HepG2 (cell line): ENCODE measurements at regions not wholly inside any gene's neighbourhood (a gene's known extent, or its start where the extent isn't known, plus 50 kb on each side); places are given as distances from the start of the nearest gene placed in this dataset.

Experiments
- ATAC-seq: fragments of 200-7000 bp; cut with Tn5 transposase; 3 replicates; pipeline ENCODE4 v1.9.1; 2020; ENCODE audit warnings: mild to moderate bottlenecking, moderate library complexity
- BruUV-seq: library from RNA; stranded (reverse); fragments of 400-500 nt; replicated peaks from 2 replicates; lab custom pipeline; 2021; lab: Mats Ljungman, UMichigan
- CTCF ChIA-PET: fragments of 300-600 bp; formaldehyde crosslinking; extraction: SDS; loops from one replicate; lab custom pipeline; 2021; ENCODE audit warnings: low total read pairs, inconsistent platforms, low intra/inter-chr PET ratio; lab: Yijun Ruan, JAX
- POLR2A ChIA-PET: fragments of 350-600 bp; sonication (Branson Sonifier 250); formaldehyde crosslinking; loops from one replicate; lab custom pipeline; 2020; ENCODE audit warnings: antibody characterized with exemption, inconsistent platforms; lab: Yijun Ruan, JAX
- DNase-seq: peaks from one replicate; pipeline ENCODE4 v3.0.0-alpha.2; 2015; ENCODE audit warnings: low spot score
- FAIRE-seq: peaks from 3 replicates; lab custom pipeline; 2011; peaks lifted over from hg19 to GRCh38; lab: Jason Lieb, UNC
- H2AFZ ChIP-seq: one replicate; pipeline ENCODE4 v1.6.1; 2011; ENCODE audit warnings: low read length, inconsistent platforms
- H3K27ac ChIP-seq: fragments of 300-600 bp; 3 replicates; pipeline ENCODE4 v1.8.0; 2011; ENCODE audit warnings: mixed run types, mild to moderate bottlenecking, mixed read lengths, low read length, inconsistent platforms; ENCODE audit not compliant: insufficient read depth; ENCODE audit errors: extremely low read length
- H3K27me3 ChIP-seq, 2 experiments: fragments of 200-600 bp in 1 of 2; 2 replicates in 1 of 2; 3 replicates in 1 of 2; pipeline versions ENCODE4 v1.6.0 to v1.8.0; 2011; ENCODE audit warnings: low read length in 2 of 2, mild to moderate bottlenecking in 2 of 2, moderate library complexity in 2 of 2, inconsistent platforms in 1 of 2; ENCODE audit not compliant: insufficient read depth in 2 of 2, control insufficient read depth in 1 of 2
- H3K36me3 ChIP-seq, 2 experiments: fragments of 200-600 bp in 1 of 2; replicated peaks in 1 of 2; 2 replicates in 1 of 2; 3 replicates in 1 of 2; pipeline versions ENCODE4 v1.5.1 to v1.8.0; 2011; ENCODE audit warnings: low read length in 2 of 2, inconsistent platforms in 1 of 2; ENCODE audit not compliant: insufficient read depth in 2 of 2, control insufficient read depth in 1 of 2
- H3K4me1 ChIP-seq: 2 replicates; pipeline ENCODE4 v1.5.1; 2012; ENCODE audit warnings: low read length, inconsistent platforms; ENCODE audit not compliant: insufficient read depth
- H3K4me2 ChIP-seq: 2 replicates; pipeline ENCODE4 v1.6.0; 2011; ENCODE audit warnings: low read depth, low read length, inconsistent platforms
- H3K4me3 ChIP-seq, 3 experiments: fragments of 200-600 bp in 1 of 3; sonication (generic), shearing (Covaris generic) in 1 of 3; replicated peaks in 1 of 3; 2 replicates each; pipeline ENCODE4 v1.5.1; 2011 to 2016; ENCODE audit warnings: low read length in 3 of 3, inconsistent platforms in 2 of 3, low read depth in 2 of 3, mild to moderate bottlenecking in 2 of 3, control low read depth in 1 of 3, mixed read lengths in 1 of 3; ENCODE audit not compliant: insufficient read depth in 1 of 3
- H3K79me2 ChIP-seq: one replicate; pipeline ENCODE4 v1.6.1; 2011; ENCODE audit warnings: low read length, inconsistent platforms; ENCODE audit not compliant: insufficient read depth
- H3K9ac ChIP-seq: 2 replicates; pipeline ENCODE4 v1.6.0; 2011; ENCODE audit warnings: mild to moderate bottlenecking, low read depth, low read length, inconsistent platforms; ENCODE audit not compliant: insufficient read depth
- H3K9me3 ChIP-seq: 2 replicates; pipeline ENCODE4 v1.5.1; 2012; ENCODE audit warnings: mild to moderate bottlenecking, low read length
- H4K20me1 ChIP-seq: 2 replicates; pipeline ENCODE4 v1.6.0; 2011; ENCODE audit warnings: inconsistent platforms, mild to moderate bottlenecking, low read length, moderate library complexity; ENCODE audit not compliant: insufficient read depth
- FOSL1 ChIP-seq: sonication (generic); formaldehyde crosslinking; IDR thresholded peaks from 2 replicates; pipeline ENCODE4 v1.9.0; 2021; ENCODE audit warnings: missing genetic modification reagents, borderline replicate concordance
- HOXA3 ChIP-seq: sonication (generic); formaldehyde crosslinking; IDR thresholded peaks from 2 replicates; pipeline ENCODE4 v1.5.0; 2020; ENCODE audit warnings: missing genetic modification reagents
- NFKB2 ChIP-seq: sonication (generic); formaldehyde crosslinking; IDR thresholded peaks from 2 replicates; pipeline ENCODE4 v1.4.0; 2020; ENCODE audit warnings: missing genetic modification reagents, borderline replicate concordance
- NONO ChIP-seq, 2 experiments: fragments of 450-650 bp in 1 of 2; sonication (generic) in 1 of 2; formaldehyde crosslinking in 1 of 2; IDR thresholded peaks in 1 of 2; conservative IDR thresholded peaks in 1 of 2; 2 replicates each; pipeline versions ENCODE4 v1.6.1 to v1.8.0; 2017 to 2022; ENCODE audit warnings: mild to moderate bottlenecking in 1 of 2, missing genetic modification reagents in 1 of 2, moderate library complexity in 1 of 2
- SMARCC2 ChIP-seq: fragments of 450-650 bp; IDR thresholded peaks from 2 replicates; pipeline ENCODE4 v1.6.1; 2017; ENCODE audit warnings: antibody characterized with exemption, mild to moderate bottlenecking
- TSC22D2 ChIP-seq: sonication (generic); formaldehyde crosslinking; IDR thresholded peaks from 2 replicates; pipeline ENCODE4 v1.5.1; 2020; ENCODE audit warnings: missing genetic modification reagents, mild to moderate bottlenecking, borderline replicate concordance
- WIZ ChIP-seq: sonication (generic); formaldehyde crosslinking; IDR thresholded peaks from 2 replicates; pipeline ENCODE4 v1.5.1; 2020; ENCODE audit warnings: mild to moderate bottlenecking, missing genetic modification reagents
- YEATS4 ChIP-seq: sonication (generic); formaldehyde crosslinking; IDR thresholded peaks from 2 replicates; pipeline ENCODE4 v1.4.0; 2020; ENCODE audit warnings: missing genetic modification reagents, borderline replicate concordance
- ZBTB20 ChIP-seq: sonication (generic); formaldehyde crosslinking; IDR thresholded peaks from 2 replicates; pipeline ENCODE4 v1.8.1; 2023; ENCODE audit warnings: missing genetic modification reagents, low read depth, mild to moderate bottlenecking, borderline replicate concordance
- ZFP36 ChIP-seq: fragments of 150-350 bp; IDR thresholded peaks from 2 replicates; pipeline ENCODE4 v1.6.1; 2018; ENCODE audit warnings: borderline replicate concordance, low read length, low read depth; ENCODE audit not compliant: partially characterized antibody
- ZNF224 ChIP-seq: sonication (generic); formaldehyde crosslinking; IDR thresholded peaks from 2 replicates; pipeline ENCODE4 v1.5.0; 2020; ENCODE audit warnings: mild to moderate bottlenecking, missing genetic modification reagents
- ZNF468 ChIP-seq: sonication (generic); formaldehyde crosslinking; IDR thresholded peaks from 2 replicates; pipeline ENCODE4 v1.8.0; 2022; ENCODE audit warnings: mild to moderate bottlenecking, moderate library complexity, missing genetic modification reagents
- ZNF550 ChIP-seq: sonication (generic); formaldehyde crosslinking; IDR thresholded peaks from 2 replicates; pipeline ENCODE4 v1.4.0; 2020; ENCODE audit warnings: mild to moderate bottlenecking, missing genetic modification reagents, borderline replicate concordance
- ZNF674 ChIP-seq: sonication (generic); formaldehyde crosslinking; IDR thresholded peaks from 2 replicates; pipeline ENCODE4 v1.5.0; 2020; ENCODE audit warnings: low read depth, mild to moderate bottlenecking, missing genetic modification reagents
- WGBS: methylation state at CpG from one replicate; pipeline ENCODE4 v1.1.6; 2017; ENCODE audit warnings: low lambda C conversion rate; 5-methylcytosine and 5-hydroxymethylcytosine counted together
- in situ Hi-C: cut with HindIII; loops from 2 replicates; pipeline ENCODE4 v1.10.0; 2017; ENCODE audit warnings: low pct_unique_long_range_greater_than_20kb; ENCODE audit not compliant: extremely low pct_ligation_motif_present
- intact Hi-C: fragments of 100-400 bp; cut with micrococcal nuclease; formaldehyde crosslinking; loops from one replicate; pipeline ENCODE4 v1.10.0; 2022; ENCODE audit not compliant: unreplicated experiment
- TF ChIP-seq, protein P1 (sequence below): sonication (generic); formaldehyde crosslinking; IDR thresholded peaks from 2 replicates; pipeline ENCODE4 v1.5.0; 2020; ENCODE audit warnings: missing genetic modification reagents
- TF ChIP-seq, protein P2 (sequence below), 2 experiments: fragments of 450-650 bp in 1 of 2; sonication (generic) in 1 of 2; formaldehyde crosslinking; IDR thresholded peaks; 2 replicates each; pipeline versions ENCODE4 v1.5.0 to v1.8.0; 2020 to 2022; ENCODE audit warnings: mild to moderate bottlenecking in 1 of 2, missing genetic modification reagents in 1 of 2
- TF ChIP-seq, protein P3 (sequence below): sonication (generic); formaldehyde crosslinking; IDR thresholded peaks from 2 replicates; pipeline ENCODE4 v1.4.0; 2020; ENCODE audit warnings: low read depth, mild to moderate bottlenecking, missing genetic modification reagents

DNA sequence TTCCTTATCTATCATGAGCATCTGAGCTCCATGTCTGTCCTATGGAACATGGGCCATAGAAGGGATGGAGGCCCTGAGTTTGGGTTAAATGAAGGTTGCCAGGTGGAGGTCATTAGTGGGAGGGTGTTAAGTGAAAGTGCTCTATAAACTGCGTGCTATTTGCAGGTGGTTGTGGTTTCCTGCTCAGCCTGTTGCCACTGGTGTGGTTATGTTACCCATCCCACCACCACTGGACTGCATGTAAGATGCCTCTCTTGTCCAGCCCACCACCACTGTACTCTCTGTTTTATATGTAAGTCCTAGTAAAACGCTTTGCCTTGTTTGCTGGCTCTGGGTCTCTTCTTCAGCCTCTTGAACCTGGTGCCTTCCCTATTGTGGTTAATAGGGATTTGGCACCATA lies 711.2 kb downstream of the SORCS3 start:
- no peak for DNase-seq
- Histone ChIP-seq H3K9ac (no peak overlapping the region), H3K4me2 (no peak overlapping the region)
- CTCF ChIA-PET, result no interaction called here
- TF ChIP-seq YEATS4 (CRISPR knock-in tag) (no peak), FOSL1 (CRISPR knock-in tag) (no peak), ZNF224 (CRISPR knock-in tag) (no peak), TSC22D2 (CRISPR knock-in tag) (no peak), WIZ (CRISPR knock-in tag) (no peak), ZNF550 (CRISPR knock-in tag) (no peak), SMARCC2 (no peak), HOXA3 (CRISPR knock-in tag) (no peak), ZBTB20 (CRISPR knock-in tag) (no peak), NFKB2 (CRISPR knock-in tag) (no peak), ZFP36 (no peak), NONO (IDR thresholded peaks at IDR 0.05) (no peak), NONO (CRISPR knock-in tag; conservative IDR thresholded peaks at IDR 0.05) (no peak), ZNF468 (CRISPR knock-in tag) (no peak), ZNF674 (CRISPR knock-in tag) (no peak)
- TF ChIP-seq, protein P1, sequence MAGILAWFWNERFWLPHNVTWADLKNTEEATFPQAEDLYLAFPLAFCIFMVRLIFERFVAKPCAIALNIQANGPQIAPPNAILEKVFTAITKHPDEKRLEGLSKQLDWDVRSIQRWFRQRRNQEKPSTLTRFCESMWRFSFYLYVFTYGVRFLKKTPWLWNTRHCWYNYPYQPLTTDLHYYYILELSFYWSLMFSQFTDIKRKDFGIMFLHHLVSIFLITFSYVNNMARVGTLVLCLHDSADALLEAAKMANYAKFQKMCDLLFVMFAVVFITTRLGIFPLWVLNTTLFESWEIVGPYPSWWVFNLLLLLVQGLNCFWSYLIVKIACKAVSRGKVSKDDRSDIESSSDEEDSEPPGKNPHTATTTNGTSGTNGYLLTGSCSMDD (CRISPR knock-in tag), result no peak
- TF ChIP-seq, protein P2, sequence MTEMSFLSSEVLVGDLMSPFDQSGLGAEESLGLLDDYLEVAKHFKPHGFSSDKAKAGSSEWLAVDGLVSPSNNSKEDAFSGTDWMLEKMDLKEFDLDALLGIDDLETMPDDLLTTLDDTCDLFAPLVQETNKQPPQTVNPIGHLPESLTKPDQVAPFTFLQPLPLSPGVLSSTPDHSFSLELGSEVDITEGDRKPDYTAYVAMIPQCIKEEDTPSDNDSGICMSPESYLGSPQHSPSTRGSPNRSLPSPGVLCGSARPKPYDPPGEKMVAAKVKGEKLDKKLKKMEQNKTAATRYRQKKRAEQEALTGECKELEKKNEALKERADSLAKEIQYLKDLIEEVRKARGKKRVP (CRISPR knock-in tag; IDR thresholded peaks at IDR 0.05), result no peak
- TF ChIP-seq, protein P3, sequence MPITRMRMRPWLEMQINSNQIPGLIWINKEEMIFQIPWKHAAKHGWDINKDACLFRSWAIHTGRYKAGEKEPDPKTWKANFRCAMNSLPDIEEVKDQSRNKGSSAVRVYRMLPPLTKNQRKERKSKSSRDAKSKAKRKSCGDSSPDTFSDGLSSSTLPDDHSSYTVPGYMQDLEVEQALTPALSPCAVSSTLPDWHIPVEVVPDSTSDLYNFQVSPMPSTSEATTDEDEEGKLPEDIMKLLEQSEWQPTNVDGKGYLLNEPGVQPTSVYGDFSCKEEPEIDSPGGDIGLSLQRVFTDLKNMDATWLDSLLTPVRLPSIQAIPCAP (CRISPR knock-in tag), result no peak
- TF ChIP-seq, all 625 proteins: peak for 0
- WGBS, result 0% methylated on average over 2 of the region's 2 CpGs
- H3K36me3 ChIP-seq, result no peaks in the 10 kb centered on the region
- no peak overlapping the region for H3K27ac ChIP-seq
- H3K79me2 ChIP-seq, result no peaks in the 10 kb centered on the region
- no peak for ATAC-seq
- peaks cover 13% of the 10 kb centered on the region for H3K9me3 ChIP-seq
- H4K20me1 ChIP-seq, result no peaks in the 10 kb centered on the region
- BruUV-seq, result no TSS peak
- H3K27me3 ChIP-seq, result no peaks in the 10 kb centered on the region
- intact Hi-C loops (no loop called here), in situ Hi-C loops (no loop called here)
- POLR2A ChIA-PET, result no interaction called here
- FAIRE-seq, result no peak
- H3K4me3 ChIP-seq, result no peak overlapping the region
- no peak overlapping the region for H2AFZ ChIP-seq
- H3K4me1 ChIP-seq, result no peaks in the 10 kb centered on the region
